HG03135 (cell line): ENCODE measurements at regions not wholly inside any gene's neighbourhood (a gene's known extent, or its start where the extent isn't known, plus 50 kb on each side); places are given as distances from the start of the nearest gene placed in this dataset.
"Not testable (repeated sequence)": the region's sequence is repeated elsewhere in the genome, so short reads cannot be mapped to it uniquely, and the experiment has no call there.

ENCODE experiments used
- ATAC-seq: cut with Tn5 transposase; IDR thresholded peaks from one replicate; pipeline ENCODE4 v1.9.1; 2021; ENCODE audit warnings: mild to moderate bottlenecking, moderate library complexity; ENCODE audit not compliant: unreplicated experiment

- ATAC-seq = no peak
Measured at GRCh38 chr9:29039258-29039657, 1466.0 kb upstream of the C9orf72 start.

- no peak for ATAC-seq
Measured at GRCh38 chr9:29043072-29043471, 1469.8 kb upstream of the C9orf72 start.

- ATAC-seq = no peak
Measured at GRCh38 chr9:29044959-29045358, 1471.7 kb upstream of the C9orf72 start.

GRCh38 chr9:29060041-29060440, 1486.8 kb upstream of the C9orf72 start:
- no peak for ATAC-seq

GRCh38 chr9:29062446-29062845, 1489.2 kb upstream of the C9orf72 start:
- no peak for ATAC-seq

GRCh38 chr9:29063031-29063430, 1489.8 kb upstream of the C9orf72 start:
- no peak for ATAC-seq

- no peak for ATAC-seq
Measured at GRCh38 chr9:29066141-29066640, 1492.9 kb upstream of the C9orf72 start.

- no peak for ATAC-seq
Measured at GRCh38 chr9:29068461-29068860, 1495.2 kb upstream of the C9orf72 start.

GRCh38 chr9:29069376-29069775, 1496.1 kb upstream of the C9orf72 start:
- no peak for ATAC-seq

- ATAC-seq = no peak
Measured at GRCh38 chr9:29078063-29078666, 1504.9 kb upstream of the C9orf72 start.

GRCh38 chr9:29100762-29101161, 1527.5 kb upstream of the C9orf72 start:
- ATAC-seq = no peak

- not testable (repeated sequence) for ATAC-seq
Measured at GRCh38 chr9:29104166-29104565, 1530.9 kb upstream of the C9orf72 start.

- ATAC-seq = no peak
Measured at GRCh38 chr9:29118555-29118954, 1545.3 kb upstream of the C9orf72 start.

GRCh38 chr9:29126783-29127182, 1553.5 kb upstream of the C9orf72 start:
- no peak for ATAC-seq

GRCh38 chr9:29129763-29130162, 1556.5 kb upstream of the C9orf72 start:
- no peak for ATAC-seq

- no peak for ATAC-seq
Measured at GRCh38 chr9:29144476-29144875, 1571.2 kb upstream of the C9orf72 start.

GRCh38 chr9:29150606-29151005, 1577.3 kb upstream of the C9orf72 start:
- no peak for ATAC-seq

GRCh38 chr9:29160763-29161353, 1587.6 kb upstream of the C9orf72 start:
- ATAC-seq = no peak

- no peak for ATAC-seq
Measured at GRCh38 chr9:29174136-29174535, 1600.9 kb upstream of the C9orf72 start.

GRCh38 chr9:29176231-29176630, 1603.0 kb upstream of the C9orf72 start:
- ATAC-seq = no peak

- ATAC-seq = no peak
Measured at GRCh38 chr9:29176786-29177185, 1603.5 kb upstream of the C9orf72 start.

- ATAC-seq = no peak
Measured at GRCh38 chr9:29183971-29184370, 1610.7 kb upstream of the C9orf72 start.

- ATAC-seq = not testable (repeated sequence)
Measured at GRCh38 chr9:29188771-29189170, 1615.5 kb upstream of the C9orf72 start.
